ENCODE measurements at regions not wholly inside any gene's neighbourhood (a gene's known extent, or its start where the extent isn't known, plus 50 kb on each side); places are given as distances from the start of the nearest gene placed in this dataset.

GRCh38 chr2:18154812-18155211, 276.3 kb downstream of the KCNS3 start:
- Histone ChIP-seq H3K4me3 (ENCODE audit: control insufficient read depth in 1 of 7, extremely low read depth in 1 of 7, insufficient read depth in 4 of 7, low read depth in 2 of 7, low read length in 6 of 7) (no peak overlapping the region), H3K9me3 (ENCODE audit: control extremely low read depth in 1 of 5, control insufficient read depth in 4 of 5, insufficient read depth in 2 of 5, low read depth in 1 of 5, low read length in 4 of 5) (no peaks in the 10 kb centered on the region), H3K27ac (ENCODE audit: insufficient read depth in 1 of 2, low read depth in 1 of 2, low read length in 2 of 2, poor library complexity in 1 of 2, severe bottlenecking in 2 of 2) (no peak overlapping the region), H3K4me1 (ENCODE audit: control extremely low read depth in 1 of 4, control insufficient read depth in 4 of 4, insufficient read depth in 4 of 4, low read length in 3 of 4) (no peaks in the 10 kb centered on the region), H3K27me3 (replicated peaks in 2 of 5; ENCODE audit: control insufficient read depth in 4 of 5, insufficient read depth in 5 of 5, low read length in 4 of 5) (peaks cover 0 to 3% (median 2%) of the 10 kb centered on the region in 5 experiments), H3K36me3 (ENCODE audit: control insufficient read depth in 4 of 4, insufficient read depth in 4 of 4, low read length in 3 of 4) (no peaks in the 10 kb centered on the region)
- CTCF ChIA-PET, result no interaction called here
- POLR2A ChIA-PET, result no interaction called here
- no peak for DNase-seq

DNA sequence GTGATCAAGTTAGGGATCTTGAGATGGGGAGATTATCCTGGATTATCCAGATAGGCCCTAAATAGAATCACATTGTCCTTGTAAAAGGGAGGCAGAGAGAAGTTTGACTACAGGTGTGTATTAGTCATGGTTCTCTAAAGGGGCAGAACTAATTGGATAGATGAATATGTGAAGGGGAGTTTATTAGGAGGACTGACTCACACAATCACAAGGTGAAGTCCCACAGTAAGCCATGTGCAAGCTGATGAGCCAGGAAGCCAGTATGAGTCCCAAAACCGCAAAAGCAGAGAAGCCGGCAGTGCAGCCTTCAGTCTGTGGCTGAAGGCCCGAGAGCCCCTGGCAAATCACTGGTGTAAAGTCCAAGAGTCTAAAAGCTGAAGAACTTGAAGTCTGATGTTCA, 275.8 kb downstream of the KCNS3 start:
- H3K27me3 ChIP-seq (replicated peaks in 2 of 5; ENCODE audit: control insufficient read depth in 4 of 5, insufficient read depth in 5 of 5, low read length in 4 of 5), result peaks cover 0 to 3% (median 2%) of the 10 kb centered on the region in 5 experiments
- no peaks in the 10 kb centered on the region for H3K4me1 ChIP-seq (ENCODE audit: control extremely low read depth in 1 of 4, control insufficient read depth in 4 of 4, insufficient read depth in 4 of 4, low read length in 3 of 4)
- H3K9me3 ChIP-seq (ENCODE audit: control extremely low read depth in 1 of 5, control insufficient read depth in 4 of 5, insufficient read depth in 2 of 5, low read depth in 1 of 5, low read length in 4 of 5), result no peaks in the 10 kb centered on the region
- 97% methylated on average over 3 of the region's 3 CpGs for WGBS (ENCODE audit: insufficient coverage)
- DNase-seq, result no peak
- no peak overlapping the region for H3K27ac ChIP-seq (ENCODE audit: insufficient read depth in 1 of 2, low read depth in 1 of 2, low read length in 2 of 2, poor library complexity in 1 of 2, severe bottlenecking in 2 of 2)
- ChIA-PET CTCF (no interaction called here), POLR2A (no interaction called here)
- no peak overlapping the region for H3K4me3 ChIP-seq (ENCODE audit: control insufficient read depth in 1 of 7, extremely low read depth in 1 of 7, insufficient read depth in 4 of 7, low read depth in 2 of 7, low read length in 6 of 7)
- no peaks in the 10 kb centered on the region for H3K36me3 ChIP-seq (ENCODE audit: control insufficient read depth in 4 of 4, insufficient read depth in 4 of 4, low read length in 3 of 4)

DNA sequence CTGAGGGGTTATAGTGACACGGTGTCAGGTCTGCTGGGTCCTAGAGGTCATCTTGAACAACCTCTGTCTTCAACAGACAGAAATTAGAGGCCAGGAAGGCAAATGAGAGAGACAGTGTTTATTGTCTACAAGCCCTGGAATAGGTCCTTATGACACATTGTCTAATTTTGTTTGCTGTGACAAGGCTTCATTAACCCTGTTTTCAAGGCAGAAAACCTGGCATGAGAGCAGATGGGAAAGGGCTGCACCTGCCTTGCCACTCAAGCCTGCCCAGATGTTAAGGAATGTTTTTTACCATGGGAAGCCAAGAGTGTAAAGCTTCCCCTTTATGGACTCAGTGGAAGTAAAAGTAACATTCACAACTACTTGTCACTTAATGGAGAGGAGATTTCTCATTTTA, 275.3 kb downstream of the KCNS3 start:
- peaks cover 0 to 3% (median 2%) of the 10 kb centered on the region in 5 experiments for H3K27me3 ChIP-seq (replicated peaks in 2 of 5; ENCODE audit: control insufficient read depth in 4 of 5, insufficient read depth in 5 of 5, low read length in 4 of 5)
- H3K27ac ChIP-seq (ENCODE audit: insufficient read depth in 1 of 2, low read depth in 1 of 2, low read length in 2 of 2, poor library complexity in 1 of 2, severe bottlenecking in 2 of 2), result no peak overlapping the region
- H3K4me3 ChIP-seq (ENCODE audit: control insufficient read depth in 1 of 7, extremely low read depth in 1 of 7, insufficient read depth in 4 of 7, low read depth in 2 of 7, low read length in 6 of 7), result no peak overlapping the region
- 88% methylated on average over 1 of the region's 1 CpG for WGBS (ENCODE audit: insufficient coverage)
- DNase-seq, result no peak
- no peaks in the 10 kb centered on the region for H3K36me3 ChIP-seq (ENCODE audit: control insufficient read depth in 4 of 4, insufficient read depth in 4 of 4, low read length in 3 of 4)
- H3K9me3 ChIP-seq (ENCODE audit: control extremely low read depth in 1 of 5, control insufficient read depth in 4 of 5, insufficient read depth in 2 of 5, low read depth in 1 of 5, low read length in 4 of 5), result no peaks in the 10 kb centered on the region
- no peaks in the 10 kb centered on the region for H3K4me1 ChIP-seq (ENCODE audit: control extremely low read depth in 1 of 4, control insufficient read depth in 4 of 4, insufficient read depth in 4 of 4, low read length in 3 of 4)
- CTCF ChIA-PET, result no interaction called here
- POLR2A ChIA-PET, result no interaction called here

DNA sequence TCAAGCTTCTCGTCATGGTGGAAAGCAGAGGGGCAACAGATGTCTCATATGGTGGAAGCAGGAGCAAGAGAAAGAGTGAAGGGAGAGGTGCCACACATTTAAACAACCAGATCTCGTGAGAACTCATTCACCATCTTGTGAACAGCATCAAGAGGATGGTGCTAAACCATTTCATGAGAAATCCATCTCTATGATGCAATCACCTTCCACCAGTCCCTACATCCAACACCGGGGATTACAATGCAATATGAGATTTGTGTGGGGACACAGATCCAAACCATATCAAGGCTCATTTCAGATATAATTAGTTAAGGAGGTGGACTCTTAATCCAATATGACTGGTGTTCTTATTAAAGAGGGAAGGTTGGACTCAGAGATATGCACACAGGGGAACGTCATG, 272.8 kb downstream of the KCNS3 start:
- CTCF ChIA-PET, result no interaction called here
- H3K36me3 ChIP-seq (ENCODE audit: control insufficient read depth in 4 of 4, insufficient read depth in 4 of 4, low read length in 3 of 4), result no peaks in the 10 kb centered on the region
- no peaks in the 10 kb centered on the region for H3K9me3 ChIP-seq (ENCODE audit: control extremely low read depth in 1 of 5, control insufficient read depth in 4 of 5, insufficient read depth in 2 of 5, low read depth in 1 of 5, low read length in 4 of 5)
- POLR2A ChIA-PET, result no interaction called here
- no peak overlapping the region for H3K27ac ChIP-seq (ENCODE audit: insufficient read depth in 1 of 2, low read depth in 1 of 2, low read length in 2 of 2, poor library complexity in 1 of 2, severe bottlenecking in 2 of 2)
- no peak overlapping the region for H3K4me3 ChIP-seq (ENCODE audit: control insufficient read depth in 1 of 7, extremely low read depth in 1 of 7, insufficient read depth in 4 of 7, low read depth in 2 of 7, low read length in 6 of 7)
- WGBS (ENCODE audit: insufficient coverage), result 100% methylated on average over 2 of the region's 4 CpGs
- peaks cover 0 to 6% (median 2%) of the 10 kb centered on the region in 5 experiments for H3K27me3 ChIP-seq (replicated peaks in 2 of 5; ENCODE audit: control insufficient read depth in 4 of 5, insufficient read depth in 5 of 5, low read length in 4 of 5)
- no peaks in the 10 kb centered on the region for H3K4me1 ChIP-seq (ENCODE audit: control extremely low read depth in 1 of 4, control insufficient read depth in 4 of 4, insufficient read depth in 4 of 4, low read length in 3 of 4)
- DNase-seq, result no peak

- Histone ChIP-seq H3K27me3 (replicated peaks in 2 of 5; ENCODE audit: control insufficient read depth in 4 of 5, insufficient read depth in 5 of 5, low read length in 4 of 5) (peaks cover 0 to 6% (median 3%) of the 10 kb centered on the region in 5 experiments), H3K36me3 (ENCODE audit: control insufficient read depth in 4 of 4, insufficient read depth in 4 of 4, low read length in 3 of 4) (no peaks in the 10 kb centered on the region), H3K27ac (ENCODE audit: insufficient read depth in 1 of 2, low read depth in 1 of 2, low read length in 2 of 2, poor library complexity in 1 of 2, severe bottlenecking in 2 of 2) (no peak overlapping the region), H3K9me3 (ENCODE audit: control extremely low read depth in 1 of 5, control insufficient read depth in 4 of 5, insufficient read depth in 2 of 5, low read depth in 1 of 5, low read length in 4 of 5) (no peaks in the 10 kb centered on the region), H3K4me1 (ENCODE audit: control extremely low read depth in 1 of 4, control insufficient read depth in 4 of 4, insufficient read depth in 4 of 4, low read length in 3 of 4) (no peaks in the 10 kb centered on the region), H3K4me3 (ENCODE audit: control insufficient read depth in 1 of 7, extremely low read depth in 1 of 7, insufficient read depth in 4 of 7, low read depth in 2 of 7, low read length in 6 of 7) (no peak overlapping the region)
- CTCF ChIA-PET, result interaction anchor here (0.7 to 1.4 kb wide), 9 partner anchors 11 to 433 kb away, joined by 3 to 4 read pairs (median 3); no protein-coding TSS in a partner anchor
- POLR2A ChIA-PET, result no interaction called here
- WGBS (ENCODE audit: insufficient coverage), result 64% methylated on average over 2 of the region's 3 CpGs
- peak; percentile 16 to 50 (median 36) for DNase-seq
These were observed 271.3 kb downstream of the KCNS3 start for GRCh38 chr2:18149660-18150246.

DNA sequence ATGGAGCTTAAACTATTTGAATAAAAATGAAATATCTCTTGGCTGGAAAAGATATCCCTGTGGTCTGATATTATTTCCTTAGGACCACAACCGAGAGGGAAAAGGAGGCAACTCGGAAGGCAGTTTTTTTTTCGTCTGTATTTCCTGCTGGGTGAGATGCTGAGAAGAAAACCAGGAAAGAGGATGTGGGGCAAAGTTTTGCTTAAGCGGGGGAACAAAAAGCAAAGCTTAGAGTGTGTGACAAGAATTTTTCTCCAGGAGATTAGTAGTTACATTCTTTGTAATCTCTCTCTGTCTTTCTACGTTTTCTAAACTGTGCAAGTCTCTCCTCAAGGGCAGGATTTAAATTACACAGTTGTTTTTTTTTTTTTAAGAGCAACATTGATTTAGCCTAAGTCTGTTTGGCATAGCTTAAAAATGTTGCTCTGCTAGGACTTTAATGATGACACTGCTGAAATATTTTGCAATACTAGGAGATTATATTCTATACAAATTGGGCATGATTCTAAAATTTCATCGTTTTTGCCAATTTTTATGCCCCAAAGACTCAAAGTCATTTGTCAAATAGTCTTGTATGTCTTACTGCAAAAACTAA, 258.5 kb downstream of the KCNS3 start:
- CTCF ChIA-PET, result interaction anchor here (0.7 to 1.7 kb wide), 2 partner anchors 11 to 13 kb away, joined by 4 to 8 read pairs; no protein-coding TSS in a partner anchor

DNA sequence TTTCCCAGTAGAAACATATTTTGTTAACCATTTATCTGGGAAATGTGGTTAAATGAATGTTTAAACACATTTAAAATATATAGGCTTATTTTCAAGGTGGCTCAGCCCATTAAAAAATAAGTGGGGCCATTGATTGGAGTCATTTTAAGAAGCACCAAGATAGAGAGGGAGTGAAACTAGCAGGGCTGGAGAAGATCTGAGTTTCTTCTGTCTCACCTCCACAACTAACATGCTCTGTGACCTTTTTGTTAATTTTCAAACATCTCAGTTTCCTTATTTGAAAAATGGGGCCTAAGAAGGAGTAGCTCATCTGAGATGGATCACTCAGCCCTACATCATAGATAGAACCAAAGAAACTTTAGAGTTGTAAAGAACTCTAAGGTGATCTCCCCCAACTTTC, 254.8 kb downstream of the KCNS3 start:
- H3K4me3 ChIP-seq (ENCODE audit: control insufficient read depth in 1 of 7, extremely low read depth in 1 of 7, insufficient read depth in 4 of 7, low read depth in 2 of 7, low read length in 6 of 7), result no peak overlapping the region
- no peaks in the 10 kb centered on the region for H3K9me3 ChIP-seq (ENCODE audit: control extremely low read depth in 1 of 5, control insufficient read depth in 4 of 5, insufficient read depth in 2 of 5, low read depth in 1 of 5, low read length in 4 of 5)
- H3K27ac ChIP-seq (ENCODE audit: insufficient read depth in 1 of 2, low read depth in 1 of 2, low read length in 2 of 2, poor library complexity in 1 of 2, severe bottlenecking in 2 of 2), result no peak overlapping the region
- peaks cover 0 to 3% (median 0%) of the 10 kb centered on the region in 4 experiments for H3K4me1 ChIP-seq (ENCODE audit: control extremely low read depth in 1 of 4, control insufficient read depth in 4 of 4, insufficient read depth in 4 of 4, low read length in 3 of 4)
- ChIA-PET CTCF (no interaction called here), POLR2A (no interaction called here)
- peaks cover 0 to 5% (median 0%) of the 10 kb centered on the region in 5 experiments for H3K27me3 ChIP-seq (replicated peaks in 2 of 5; ENCODE audit: control insufficient read depth in 4 of 5, insufficient read depth in 5 of 5, low read length in 4 of 5)
- no peak for DNase-seq
- H3K36me3 ChIP-seq (ENCODE audit: control insufficient read depth in 4 of 4, insufficient read depth in 4 of 4, low read length in 3 of 4), result no peaks in the 10 kb centered on the region

More for the DNA sequence above, 258.5 kb downstream of the KCNS3 start:
- no peaks in the 10 kb centered on the region for H3K27me3 ChIP-seq (replicated peaks in 2 of 5; ENCODE audit: control insufficient read depth in 4 of 5, insufficient read depth in 5 of 5, low read length in 4 of 5)
- H3K36me3 ChIP-seq (ENCODE audit: control insufficient read depth in 4 of 4, insufficient read depth in 4 of 4, low read length in 3 of 4), result no peaks in the 10 kb centered on the region
- 5% methylated on average over 4 of the region's 6 CpGs for WGBS (ENCODE audit: insufficient coverage)
- H3K4me3 ChIP-seq (ENCODE audit: control insufficient read depth in 1 of 7, extremely low read depth in 1 of 7, insufficient read depth in 4 of 7, low read depth in 2 of 7, low read length in 6 of 7), result no peak overlapping the region
- POLR2A ChIA-PET, result no interaction called here
- no peak overlapping the region for H3K27ac ChIP-seq (ENCODE audit: insufficient read depth in 1 of 2, low read depth in 1 of 2, low read length in 2 of 2, poor library complexity in 1 of 2, severe bottlenecking in 2 of 2)
- H3K4me1 ChIP-seq (ENCODE audit: control extremely low read depth in 1 of 4, control insufficient read depth in 4 of 4, insufficient read depth in 4 of 4, low read length in 3 of 4), result peaks cover 0 to 3% (median 0%) of the 10 kb centered on the region in 4 experiments
- DNase-seq, result no peak
- no peaks in the 10 kb centered on the region for H3K9me3 ChIP-seq (ENCODE audit: control extremely low read depth in 1 of 5, control insufficient read depth in 4 of 5, insufficient read depth in 2 of 5, low read depth in 1 of 5, low read length in 4 of 5)
